CD14-positive monocyte (primary cell): ENCODE measurements at regions not wholly inside any gene's neighbourhood (a gene's known extent, or its start where the extent isn't known, plus 50 kb on each side); places are given as distances from the start of the nearest gene placed in this dataset.

ENCODE experiments used
- DNase-seq, 3 donors: peaks; one replicate each; pipeline ENCODE4 v3.0.0-alpha.2; 2011 to 2022
- H2AFZ ChIP-seq: 2 replicates; pipeline ENCODE4 v1.6.0; 2012; ENCODE audit warnings: mild to moderate bottlenecking, low read depth, low read length, inconsistent platforms; ENCODE audit not compliant: insufficient read depth, poor library complexity, severe bottlenecking
- H3K27ac ChIP-seq, 2 donors: 1 replicate in 1 of 2; 2 replicates in 1 of 2; pipeline ENCODE4 v1.5.1; 2012 to 2013; ENCODE audit warnings: low read length in 2 of 2, control low read depth in 1 of 2, inconsistent platforms in 1 of 2, low read depth in 1 of 2, mild to moderate bottlenecking in 1 of 2
- H3K27me3 ChIP-seq, 2 donors: one replicate each; pipeline versions ENCODE4 v1.6.0 to v1.6.1; 2011 to 2013; ENCODE audit warnings: low read length in 2 of 2; ENCODE audit not compliant: control insufficient read depth in 2 of 2, insufficient read depth in 2 of 2
- H3K36me3 ChIP-seq, 2 donors: replicated peaks in 1 of 2; 1 replicate in 1 of 2; 2 replicates in 1 of 2; pipeline versions ENCODE4 v1.5.1 to v1.6.1; 2012 to 2013; ENCODE audit warnings: low read length in 2 of 2, control low read depth in 1 of 2, inconsistent platforms in 1 of 2, mild to moderate bottlenecking in 1 of 2; ENCODE audit not compliant: insufficient read depth in 2 of 2, control insufficient read depth in 1 of 2
- H3K4me1 ChIP-seq, 2 donors: 1 replicate in 1 of 2; 2 replicates in 1 of 2; pipeline versions ENCODE4 v1.5.1 to v1.6.1; 2012 to 2013; ENCODE audit warnings: low read length in 2 of 2, control low read depth in 1 of 2, inconsistent platforms in 1 of 2, mild to moderate bottlenecking in 1 of 2, moderate library complexity in 1 of 2; ENCODE audit not compliant: insufficient read depth in 2 of 2, control insufficient read depth in 1 of 2
- H3K4me2 ChIP-seq: replicated peaks from 2 replicates; pipeline ENCODE3; 2012; ENCODE audit warnings: low read length, moderate library complexity, mild to moderate bottlenecking; ENCODE audit not compliant: poor library complexity, severe bottlenecking; ENCODE audit errors: extremely low read depth
- H3K4me3 ChIP-seq, 3 experiments: fragments of 200-600 bp in 1 of 3; sonication (generic) in 1 of 3; replicated peaks in 1 of 3; 1 replicate in 2 of 3; 2 replicates in 1 of 3; pipeline ENCODE4 v1.5.1; 2011 to 2013; ENCODE audit warnings: low read length in 3 of 3, mild to moderate bottlenecking in 3 of 3, control low read depth in 2 of 3, low read depth in 2 of 3, inconsistent platforms in 1 of 3, moderate library complexity in 1 of 3
- H3K79me2 ChIP-seq: 2 replicates; pipeline ENCODE4 v1.6.0; 2012; ENCODE audit warnings: mild to moderate bottlenecking, control low read depth, inconsistent platforms, low read length, moderate library complexity; ENCODE audit not compliant: insufficient read depth
- H3K9ac ChIP-seq: 2 replicates; pipeline ENCODE4 v1.6.0; 2017; ENCODE audit warnings: low read length, mild to moderate bottlenecking; ENCODE audit not compliant: insufficient read depth, poor library complexity, severe bottlenecking
- H3K9me3 ChIP-seq, 2 donors: replicated peaks in 1 of 2; 1 replicate in 1 of 2; 2 replicates in 1 of 2; pipeline versions ENCODE4 v1.5.1 to v1.6.1; 2012 to 2013; ENCODE audit warnings: low read length in 2 of 2, control low read depth in 1 of 2; ENCODE audit not compliant: control insufficient read depth in 1 of 2, insufficient read depth in 1 of 2
- H4K20me1 ChIP-seq: 2 replicates; pipeline ENCODE4 v1.6.0; 2012; ENCODE audit warnings: mild to moderate bottlenecking, low read length, control low read depth, moderate library complexity; ENCODE audit not compliant: insufficient read depth
- H3K27ac Mint-ChIP-seq, 7 donors: one replicate each; pipeline ENCODE4 v1.8.0; 2020; ENCODE audit warnings: mild to moderate bottlenecking in 7 of 7, mixed read lengths in 7 of 7, moderate library complexity in 6 of 7, inconsistent platforms in 2 of 7
- H3K27me3 Mint-ChIP-seq, 3 donors: one replicate each; pipeline ENCODE4 v1.8.0; 2021 to 2022; ENCODE audit warnings: low read depth in 3 of 3, mild to moderate bottlenecking in 3 of 3, mixed read lengths in 3 of 3, moderate library complexity in 3 of 3, inconsistent platforms in 1 of 3
- H3K36me3 Mint-ChIP-seq, 2 donors: one replicate each; pipeline ENCODE4 v1.8.0; 2020; ENCODE audit warnings: mixed read lengths in 2 of 2, inconsistent platforms in 1 of 2, mild to moderate bottlenecking in 1 of 2
- H3K4me1 Mint-ChIP-seq: one replicate; pipeline ENCODE4 v1.8.0; 2020; ENCODE audit warnings: mild to moderate bottlenecking, mixed read lengths
- H3K4me3 Mint-ChIP-seq, 2 donors: one replicate each; pipeline ENCODE4 v1.8.0; 2020; ENCODE audit warnings: mild to moderate bottlenecking in 2 of 2, mixed read lengths in 2 of 2, moderate library complexity in 1 of 2
- H3K9me3 Mint-ChIP-seq, 7 donors: one replicate each; pipeline ENCODE4 v1.8.0; 2020 to 2022; ENCODE audit warnings: mixed read lengths in 7 of 7, mild to moderate bottlenecking in 6 of 7, moderate library complexity in 6 of 7, inconsistent platforms in 2 of 7
- CTCF ChIP-seq: fragments of 200-600 bp; IDR thresholded peaks from one replicate; pipeline ENCODE4 v1.8.0; 2022; ENCODE audit warnings: antibody characterized with exemption, mild to moderate bottlenecking
- WGBS: methylation state at CpG from one replicate; pipeline ENCODE4 v1.1.5; 2013; ENCODE audit warnings: missing lambda C conversion rate; ENCODE audit not compliant: insufficient coverage; 5-methylcytosine and 5-hydroxymethylcytosine counted together
- intact Hi-C, 2 donors: fragments of 100-400 bp; cut with micrococcal nuclease; formaldehyde crosslinking; loops; one replicate each; pipeline versions ENCODE4 v1.15.0 to v1.15.1; 2023

DNA sequence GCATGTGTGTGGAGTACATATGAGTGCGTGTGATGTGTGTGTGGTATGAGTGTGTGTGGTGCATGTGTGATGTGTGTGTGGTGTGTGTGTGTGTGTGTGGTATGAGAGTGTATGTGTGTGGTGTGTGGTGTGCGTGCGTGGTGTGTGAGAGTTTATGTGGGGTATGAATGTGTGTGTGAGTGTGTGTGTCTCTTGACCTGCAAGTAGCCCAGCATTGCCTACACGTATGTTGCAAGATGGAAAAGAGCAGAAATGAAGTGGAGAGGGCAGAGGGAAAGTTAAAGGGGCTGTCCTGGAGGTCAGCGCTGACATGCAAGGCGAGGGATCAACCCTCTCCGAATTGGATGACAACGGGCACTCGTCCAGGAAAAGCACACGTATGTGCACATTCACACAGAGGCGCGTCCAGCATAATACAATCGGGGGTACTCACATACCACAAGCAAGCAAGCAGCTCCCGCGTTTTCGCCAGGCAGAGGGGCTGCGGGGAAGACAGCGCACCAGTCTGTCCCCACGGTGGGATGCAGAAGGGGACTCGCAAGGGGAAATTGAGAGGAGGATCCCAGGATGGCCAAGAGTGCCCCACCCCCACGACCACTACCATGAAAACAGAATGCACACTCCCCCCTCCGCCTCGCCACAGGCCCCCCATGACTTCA is 174.5 kb upstream of the AFDN start:
- H3K27me3 Mint-ChIP-seq = no peaks in the 10 kb centered on the region
- Histone ChIP-seq H3K79me2 (no peaks in the 10 kb centered on the region), H3K4me3 (no peak overlapping the region), H2AFZ (no peak overlapping the region), H3K27me3 (no peaks in the 10 kb centered on the region), H3K27ac (no peak overlapping the region), H3K9ac (no peak overlapping the region), H3K36me3 (no peaks in the 10 kb centered on the region), H3K4me2 (no peak overlapping the region), H3K9me3 (peaks cover 9 to 15% of the 10 kb centered on the region in 2 donors), H3K4me1 (no peaks in the 10 kb centered on the region), H4K20me1 (no peaks in the 10 kb centered on the region)
- 80% methylated on average over 14 of the region's 23 CpGs for WGBS
- H3K36me3 Mint-ChIP-seq = no peaks in the 10 kb centered on the region
- no peaks in the 10 kb centered on the region for H3K4me1 Mint-ChIP-seq
- H3K4me3 Mint-ChIP-seq = no peak overlapping the region
- H3K27ac Mint-ChIP-seq = no peak overlapping the region
- intact Hi-C loops = no loop called here
- peaks cover 2 to 12% (median 7%) of the 10 kb centered on the region in 7 donors for H3K9me3 Mint-ChIP-seq
- TF ChIP-seq CTCF = no peak
- no peak for DNase-seq

DNA sequence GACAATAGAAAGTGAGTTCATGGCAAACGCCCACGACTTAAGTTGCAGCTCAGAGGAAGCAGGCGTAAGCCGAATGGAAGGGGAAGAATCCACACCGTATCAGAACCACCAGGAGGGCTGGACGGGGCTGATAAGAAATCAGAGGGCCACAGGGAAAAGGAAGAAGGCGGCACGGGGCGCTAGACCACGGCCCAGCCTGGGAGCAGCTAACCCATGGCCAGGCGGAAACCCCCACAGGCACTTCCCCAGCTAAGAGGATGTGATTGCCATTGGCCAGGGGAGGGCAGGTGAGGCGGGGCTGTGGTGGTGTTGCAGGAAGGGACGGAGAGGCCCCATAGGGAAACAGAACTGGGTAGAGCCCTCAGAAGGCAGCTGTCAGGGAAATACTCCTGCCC is 174.0 kb upstream of the AFDN start:
- Histone ChIP-seq H3K9me3 (peaks cover 9 to 18% of the 10 kb centered on the region in 2 donors), H2AFZ (no peak overlapping the region), H3K4me1 (no peaks in the 10 kb centered on the region), H3K27ac (no peak overlapping the region), H3K36me3 (no peaks in the 10 kb centered on the region), H3K79me2 (no peaks in the 10 kb centered on the region), H3K27me3 (no peaks in the 10 kb centered on the region), H3K9ac (no peak overlapping the region), H3K4me2 (no peak overlapping the region), H3K4me3 (no peak overlapping the region), H4K20me1 (no peaks in the 10 kb centered on the region)
- no peaks in the 10 kb centered on the region for H3K36me3 Mint-ChIP-seq
- intact Hi-C loops = no loop called here
- no peak overlapping the region for H3K4me3 Mint-ChIP-seq
- no peak for TF ChIP-seq CTCF
- H3K4me1 Mint-ChIP-seq = no peaks in the 10 kb centered on the region
- no peak overlapping the region for H3K27ac Mint-ChIP-seq
- H3K27me3 Mint-ChIP-seq = peaks cover 0 to 1% (median 0%) of the 10 kb centered on the region in 3 donors
- H3K9me3 Mint-ChIP-seq = peaks cover 2 to 12% (median 7%) of the 10 kb centered on the region in 7 donors
- WGBS = 0% methylated on average over 4 of the region's 13 CpGs
- peak in 1 of 3 donors; percentile 11 for DNase-seq
